ENCODE measurements at regions not wholly inside any gene's neighbourhood (a gene's known extent, or its start where the extent isn't known, plus 50 kb on each side); places are given as distances from the start of the nearest gene placed in this dataset.
"Not testable (repeated sequence)": the region's sequence is repeated elsewhere in the genome, so short reads cannot be mapped to it uniquely, and the experiment has no call there.

DNA sequence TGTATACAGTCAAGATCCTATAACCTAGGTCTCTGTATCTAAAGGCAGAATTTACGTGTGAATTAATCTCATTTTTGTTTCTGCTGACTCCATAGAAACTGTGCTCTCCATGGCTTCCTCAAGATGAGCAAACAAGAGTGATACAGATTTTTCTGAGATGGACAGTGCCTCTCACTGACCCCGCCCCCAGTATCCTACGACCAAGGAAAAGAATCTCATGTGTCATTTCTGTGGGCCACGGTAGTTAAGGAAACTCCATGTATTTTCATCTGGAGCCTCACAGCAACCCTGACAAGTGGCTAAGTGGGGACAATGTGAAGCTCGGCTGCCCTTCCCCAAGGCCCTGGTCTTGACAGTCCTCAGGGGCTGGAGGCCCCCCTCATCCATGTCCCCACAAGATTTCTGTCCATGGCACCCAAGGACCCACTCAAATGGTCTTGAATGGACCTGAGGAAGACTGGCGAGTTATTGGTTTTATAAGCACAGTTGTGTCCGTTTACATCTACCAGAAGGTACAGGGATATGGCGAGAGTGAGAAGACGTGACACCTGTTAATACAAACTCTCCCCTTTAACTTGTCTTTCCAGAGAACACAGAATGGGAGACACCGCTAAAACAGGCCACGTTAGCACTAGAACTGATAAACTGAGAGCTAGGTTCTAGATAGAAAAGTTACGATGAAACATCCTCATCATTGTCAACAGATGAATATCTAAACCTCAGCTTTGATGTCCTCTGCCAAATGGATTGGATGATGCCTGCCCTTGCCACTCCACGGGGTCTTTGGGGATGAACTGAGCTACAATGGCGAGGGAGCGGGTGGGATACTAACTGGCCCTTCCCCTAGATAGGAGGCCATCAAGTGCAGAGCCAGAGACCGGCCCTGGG, 108.4 kb upstream of the EGLN3 start:
- DNase-seq = no peak

DNA sequence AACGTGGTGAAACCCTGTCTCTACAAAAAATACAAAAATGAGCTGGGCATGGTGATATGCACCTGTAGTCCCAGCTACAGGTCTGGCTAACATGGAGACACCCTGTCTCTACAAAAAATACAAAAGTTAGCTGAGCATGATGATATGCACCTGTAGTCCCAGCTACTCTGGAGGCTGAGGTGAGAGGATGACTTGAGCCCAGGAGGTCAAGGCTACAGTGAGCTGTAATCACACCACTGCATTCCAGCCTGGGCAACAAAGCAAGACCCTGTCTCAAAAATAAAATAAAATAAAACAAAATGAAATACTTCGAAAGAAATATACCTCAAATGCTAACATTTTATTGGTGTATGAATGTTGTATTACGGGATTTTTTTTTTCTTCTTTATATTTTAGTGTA, 107.6 kb upstream of the EGLN3 start:
- DNase-seq = no peak

DNA sequence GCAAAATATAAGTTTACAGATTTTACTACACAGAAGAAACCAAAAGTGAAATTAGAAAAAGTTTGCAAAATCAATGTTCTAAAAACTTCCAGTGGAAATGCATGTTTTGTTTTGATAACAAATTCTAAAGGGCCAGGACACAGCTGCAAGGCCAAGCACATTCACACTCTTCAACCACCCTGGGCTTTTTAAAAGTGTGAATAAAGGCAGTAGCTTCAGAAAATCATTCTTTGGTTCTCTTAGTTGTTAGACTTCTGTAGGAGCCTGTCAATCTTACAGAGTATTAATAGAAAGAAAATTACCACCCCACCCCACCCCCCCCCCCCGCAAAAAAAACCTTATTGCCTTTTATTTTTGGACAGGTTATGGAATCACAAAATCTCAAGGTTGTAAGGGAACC, 105.2 kb upstream of the EGLN3 start:
- no peak for DNase-seq

DNA sequence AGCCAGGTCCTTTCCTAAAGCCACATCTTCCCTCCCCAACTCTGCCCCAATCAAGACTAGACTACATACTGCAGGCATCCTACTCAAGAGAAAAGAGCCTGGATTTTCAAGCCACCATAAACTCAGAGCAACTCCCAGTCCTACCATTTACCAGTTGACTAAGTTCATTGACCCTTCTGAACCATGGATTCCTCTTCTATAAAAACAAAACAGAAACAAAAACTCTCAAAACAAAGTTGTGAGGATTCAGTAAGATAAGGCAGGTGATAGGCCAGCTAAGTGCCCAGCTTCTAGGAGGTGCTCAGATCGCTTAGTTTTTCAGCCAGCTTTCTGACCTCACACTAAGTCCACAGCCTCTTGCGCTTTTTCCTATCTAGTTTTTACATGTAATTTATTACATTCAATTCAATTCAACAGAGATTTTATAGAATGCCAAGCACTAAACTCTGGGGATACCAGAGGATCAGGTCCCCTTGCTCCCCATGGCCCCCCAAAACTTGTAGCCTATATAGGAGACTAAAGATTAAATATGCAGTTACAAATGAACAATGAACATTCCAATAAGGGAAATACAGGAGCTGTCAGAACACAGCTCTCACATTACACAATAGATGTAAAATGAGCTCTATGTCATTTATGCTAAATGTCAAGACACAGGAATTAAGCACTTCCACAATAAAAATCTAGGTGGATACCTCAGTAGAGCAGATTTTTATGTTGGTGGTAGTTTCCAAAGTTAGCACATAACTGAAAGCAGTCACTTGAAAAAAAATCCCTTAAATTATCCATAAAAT, 104.5 kb upstream of the EGLN3 start:
- DNase-seq = no peak

DNA sequence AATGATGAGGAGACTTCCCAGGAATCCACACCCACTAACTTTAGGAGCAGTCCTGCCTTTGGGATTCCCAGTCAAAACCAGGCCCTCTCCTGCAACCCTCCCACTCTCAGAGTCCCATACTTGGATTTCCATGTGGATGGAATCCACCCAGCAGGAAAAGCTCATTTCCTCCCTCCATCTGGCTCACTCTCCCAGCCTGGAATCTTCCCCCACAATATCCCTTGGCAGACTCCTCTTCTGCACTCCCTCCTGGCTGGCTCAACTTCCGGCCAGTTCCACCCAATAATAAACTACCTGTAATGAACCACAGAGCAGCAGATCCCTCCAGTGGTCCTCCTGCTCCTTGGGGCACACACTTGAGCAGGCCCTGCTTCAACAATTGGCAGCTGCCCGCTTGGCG, 102.8 kb upstream of the EGLN3 start:
- DNase-seq = no peak

DNA sequence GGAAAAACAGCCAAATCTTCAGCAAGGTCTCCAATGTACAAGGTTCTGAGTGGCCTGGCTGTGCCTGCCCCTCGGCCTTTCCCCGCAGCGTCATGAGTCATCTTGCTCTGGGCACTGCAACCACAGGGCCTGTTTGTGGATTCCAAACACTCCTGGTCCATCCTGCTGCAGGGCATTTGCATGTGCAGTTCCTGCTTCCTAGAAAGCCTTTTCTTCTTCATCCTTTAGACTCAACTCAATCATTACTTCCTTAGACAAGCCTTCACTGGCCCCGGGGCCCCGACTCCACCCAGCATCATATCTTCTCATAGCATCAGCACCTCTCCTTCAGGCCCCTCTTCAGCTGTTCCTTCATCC, 101.8 kb upstream of the EGLN3 start:
- DNase-seq = no peak

DNA sequence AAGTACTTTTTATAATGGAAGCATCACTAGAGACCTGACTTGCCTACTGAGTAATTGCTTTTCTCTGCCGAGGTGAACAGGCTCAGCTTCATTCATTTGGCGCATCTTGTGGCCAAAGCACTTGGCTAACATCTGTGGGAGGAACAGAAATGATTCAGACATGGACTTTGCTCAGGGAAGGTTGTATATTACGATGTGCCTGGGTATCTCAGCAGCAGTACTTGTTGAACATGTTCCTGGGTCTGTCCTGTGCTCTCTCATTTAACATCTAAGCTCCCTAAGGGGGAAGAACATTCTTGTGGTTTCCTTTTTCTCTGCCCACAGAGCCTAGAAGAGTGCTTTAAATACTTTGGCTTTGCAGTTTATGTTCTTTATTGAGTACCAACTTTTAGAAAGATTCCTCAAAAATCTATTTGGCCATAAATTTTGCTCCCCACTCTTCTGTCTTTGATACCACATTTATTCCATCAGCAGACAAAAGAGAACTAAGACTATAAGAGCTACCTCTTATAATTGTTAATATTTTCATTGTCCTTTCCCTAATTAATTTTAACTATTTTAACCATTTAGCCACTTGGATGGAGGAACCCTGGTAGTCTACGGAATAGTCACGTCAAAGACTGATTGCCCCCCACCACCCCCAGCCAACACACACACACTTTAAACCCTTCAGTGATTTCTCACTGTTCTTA, 101.2 kb upstream of the EGLN3 start:
- no peak for DNase-seq

DNA sequence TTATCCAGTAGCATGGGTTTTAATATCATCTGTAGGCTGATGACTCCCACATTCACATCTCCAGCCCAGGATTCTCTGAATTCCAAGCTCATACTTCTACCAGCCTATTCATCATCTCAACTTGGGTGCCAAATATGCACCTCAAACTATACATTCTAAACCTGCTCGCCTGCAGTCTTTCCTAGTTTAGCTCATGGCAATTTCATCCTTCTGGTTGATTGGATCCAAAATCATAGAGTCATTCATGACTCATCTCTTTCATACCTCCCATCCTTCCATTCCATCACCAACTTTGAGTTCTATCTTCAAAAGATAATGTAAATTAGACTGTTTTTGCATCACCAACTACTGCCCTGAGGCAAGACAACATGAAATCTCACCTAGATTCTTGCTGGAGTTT, 99.7 kb upstream of the EGLN3 start:
- DNase-seq = no peak

DNA sequence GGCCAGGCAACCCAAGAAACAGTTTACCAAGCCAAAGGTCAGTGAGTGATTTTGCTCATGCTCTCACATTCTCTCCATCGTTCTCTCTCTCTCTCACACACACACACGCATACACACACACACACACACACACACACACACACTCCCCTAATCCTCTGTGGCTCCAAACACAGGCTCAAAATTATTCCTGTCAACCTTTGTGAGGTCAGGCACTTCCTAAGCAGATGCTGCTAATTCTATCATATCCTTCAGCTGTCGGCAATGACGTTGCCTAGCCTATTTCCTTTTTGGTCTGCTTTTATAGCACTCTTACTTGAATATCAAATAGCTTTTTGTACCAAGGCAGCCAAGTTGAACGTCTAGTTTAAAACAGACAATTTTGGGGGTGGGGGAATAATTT, 98.9 kb upstream of the EGLN3 start:
- DNase-seq = no peak

DNA sequence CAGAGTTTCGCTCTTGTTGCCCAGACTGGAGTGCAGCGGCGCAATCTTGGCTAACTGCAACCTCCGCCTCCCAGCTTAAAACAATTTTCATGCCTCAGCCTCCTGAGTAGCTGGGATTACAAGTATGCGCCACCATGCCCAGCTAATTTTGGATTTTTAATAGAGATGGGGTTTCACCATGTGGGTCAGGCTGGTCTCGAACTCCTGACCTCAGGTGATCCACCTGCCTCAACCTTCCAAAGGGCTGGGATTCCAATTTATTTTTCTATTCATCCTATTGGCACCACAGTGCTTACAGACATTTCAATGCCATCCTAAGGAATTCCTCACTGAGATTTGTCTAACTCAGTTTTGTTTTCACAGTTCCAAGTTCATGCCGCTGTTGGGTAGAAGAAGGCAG, 98.3 kb upstream of the EGLN3 start:
- not testable (repeated sequence) for DNase-seq

DNA sequence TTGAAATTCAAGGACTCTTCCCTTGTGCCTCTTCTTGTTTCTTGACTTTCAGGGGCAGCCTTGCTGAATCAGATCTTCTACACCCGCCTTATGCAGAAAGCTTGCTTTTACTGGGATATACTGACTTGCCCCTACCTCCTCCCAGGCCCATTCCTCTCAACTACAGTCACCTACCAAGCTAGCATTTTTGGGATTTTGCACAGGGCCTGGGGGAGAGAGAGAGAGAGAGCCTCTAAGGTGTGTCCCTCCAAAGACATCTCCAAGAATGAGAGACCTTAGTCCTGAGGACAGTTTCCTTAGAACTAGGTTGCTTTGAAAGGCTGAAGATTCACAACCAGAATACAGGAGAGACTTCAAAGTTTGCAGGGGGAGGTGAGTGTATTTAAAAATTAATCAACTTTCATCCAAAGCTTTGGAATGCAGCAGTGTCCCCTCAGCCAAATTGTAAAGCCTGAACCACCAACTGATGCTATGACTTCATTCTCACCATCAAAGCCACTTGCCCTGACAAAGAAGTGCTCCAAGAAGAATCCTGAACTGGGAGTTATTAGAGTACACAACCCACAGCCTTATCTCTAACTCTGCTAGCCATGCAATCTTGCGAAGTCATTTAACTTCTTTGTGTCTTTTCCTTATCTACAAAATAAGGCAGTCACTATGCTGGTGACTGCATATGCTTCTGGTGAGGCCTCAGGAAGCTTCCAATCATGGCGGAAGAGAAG, 96.1 kb upstream of the EGLN3 start:
- no peak for DNase-seq

DNA sequence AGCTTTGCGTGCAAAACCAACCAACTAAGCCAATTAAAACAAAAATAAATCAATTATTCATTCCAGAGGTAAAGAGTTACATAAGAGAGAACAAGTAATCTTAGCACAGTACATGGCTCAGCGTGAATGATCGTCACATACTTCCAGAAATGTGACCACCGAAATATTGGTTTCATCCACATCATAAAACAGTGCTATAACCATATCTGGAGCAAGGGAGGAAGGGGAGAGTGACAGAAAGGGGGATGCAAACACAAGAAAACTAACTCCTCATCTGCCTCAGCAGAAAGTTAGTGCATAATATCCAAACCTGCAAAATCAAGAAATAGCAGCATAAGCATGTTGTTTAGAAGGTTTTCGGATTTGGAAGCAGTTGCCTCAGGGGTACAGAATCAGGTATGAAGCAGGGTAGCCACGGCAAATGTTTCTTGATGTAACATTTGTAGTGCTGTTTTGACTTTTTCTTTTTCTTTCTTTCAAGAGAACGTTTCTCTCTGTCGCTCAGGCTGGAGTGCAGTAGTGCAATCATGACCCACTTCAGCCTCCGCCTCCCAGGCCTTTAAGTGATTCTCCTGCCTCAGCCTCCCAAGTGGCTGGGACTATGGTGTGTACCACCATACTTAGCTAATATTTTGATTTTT, 93.9 kb upstream of the EGLN3 start:
- DNase-seq = no peak

DNA sequence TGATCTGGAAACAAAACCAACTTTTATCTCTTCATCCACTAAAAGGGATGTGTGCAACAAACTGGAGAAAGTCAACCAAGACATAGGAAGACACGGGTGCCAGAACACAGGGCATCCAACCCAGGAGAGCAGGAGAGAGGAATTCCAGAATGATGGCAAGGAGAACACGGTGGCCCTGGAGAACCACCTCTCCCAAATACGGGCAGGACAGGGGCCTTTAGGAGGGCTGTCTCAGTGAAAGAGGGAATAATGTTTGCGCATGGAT, 93.4 kb upstream of the EGLN3 start:
- no peak for DNase-seq

DNA sequence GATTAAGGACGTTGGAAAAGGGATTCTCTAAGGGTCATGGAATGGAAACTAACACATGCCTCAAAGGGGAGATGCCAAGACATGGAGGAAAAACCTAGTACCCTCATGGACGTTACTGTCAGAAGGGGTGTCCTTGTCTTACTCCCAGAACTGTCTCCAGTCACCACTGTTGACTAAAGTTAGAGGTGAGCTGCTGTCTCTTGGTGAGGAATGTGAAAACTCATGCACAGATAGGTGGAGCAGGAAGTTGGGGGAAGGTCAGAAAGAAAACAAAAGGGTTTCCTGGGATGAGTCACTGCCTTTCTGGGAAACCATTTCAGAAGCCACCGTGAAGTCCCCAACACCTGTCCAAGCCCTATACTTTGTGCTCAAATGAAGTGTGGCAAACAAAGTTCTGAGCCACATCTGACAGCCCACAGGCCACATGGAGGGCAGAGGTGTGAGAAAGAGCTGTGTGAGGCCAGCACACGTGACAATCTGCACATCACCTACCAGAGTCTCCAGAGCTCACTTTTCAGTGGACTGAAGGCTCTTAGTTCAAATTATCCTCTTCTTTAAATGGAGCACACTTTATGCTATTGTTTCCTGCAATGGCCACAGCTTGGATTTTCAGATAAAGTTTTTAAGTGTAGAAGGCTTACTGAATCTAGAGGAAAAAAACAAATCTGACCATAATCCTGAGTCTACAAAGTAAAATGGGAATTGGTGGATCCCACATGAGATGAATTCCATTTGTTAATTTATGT, 92.9 kb upstream of the EGLN3 start:
- no peak for DNase-seq

DNA sequence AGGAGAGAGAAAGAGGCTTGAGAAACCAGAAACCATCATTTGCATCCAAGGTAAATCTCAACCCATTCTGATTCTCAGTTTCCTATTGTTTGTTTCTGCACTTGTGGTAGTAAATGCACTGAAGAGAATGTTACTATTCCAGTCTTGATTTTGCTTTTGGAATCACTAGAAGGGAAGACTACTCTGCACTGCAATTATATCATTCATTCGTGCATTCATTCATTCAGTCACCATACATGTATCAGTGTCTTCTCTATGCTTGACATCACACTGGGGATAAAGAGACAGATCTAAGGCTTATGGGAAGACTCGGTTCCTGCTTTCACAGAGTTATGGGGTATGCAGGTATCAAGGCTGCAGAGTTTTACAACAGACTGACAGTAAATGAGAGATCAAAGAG, 90.3 kb upstream of the EGLN3 start:
- no peak for DNase-seq

DNA sequence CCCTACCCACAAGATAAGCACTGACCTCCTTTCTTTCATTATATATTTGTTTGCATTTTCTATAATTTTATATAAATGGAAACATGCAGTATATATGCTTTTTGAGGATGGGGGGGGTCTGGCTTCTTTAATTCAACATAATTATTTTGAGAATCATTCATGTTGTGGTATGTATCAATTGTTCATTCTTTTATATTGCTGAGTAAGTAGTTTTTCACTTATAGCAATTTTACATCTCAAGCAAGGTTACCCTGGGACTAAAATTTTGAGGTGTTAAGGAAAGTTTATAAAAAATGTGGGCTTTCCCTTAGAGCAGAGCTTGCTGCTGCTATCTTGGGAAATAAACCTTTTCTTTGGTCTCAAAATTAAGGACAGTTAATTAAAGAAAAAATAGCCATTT, 89.9 kb upstream of the EGLN3 start:
- DNase-seq = no peak

DNA sequence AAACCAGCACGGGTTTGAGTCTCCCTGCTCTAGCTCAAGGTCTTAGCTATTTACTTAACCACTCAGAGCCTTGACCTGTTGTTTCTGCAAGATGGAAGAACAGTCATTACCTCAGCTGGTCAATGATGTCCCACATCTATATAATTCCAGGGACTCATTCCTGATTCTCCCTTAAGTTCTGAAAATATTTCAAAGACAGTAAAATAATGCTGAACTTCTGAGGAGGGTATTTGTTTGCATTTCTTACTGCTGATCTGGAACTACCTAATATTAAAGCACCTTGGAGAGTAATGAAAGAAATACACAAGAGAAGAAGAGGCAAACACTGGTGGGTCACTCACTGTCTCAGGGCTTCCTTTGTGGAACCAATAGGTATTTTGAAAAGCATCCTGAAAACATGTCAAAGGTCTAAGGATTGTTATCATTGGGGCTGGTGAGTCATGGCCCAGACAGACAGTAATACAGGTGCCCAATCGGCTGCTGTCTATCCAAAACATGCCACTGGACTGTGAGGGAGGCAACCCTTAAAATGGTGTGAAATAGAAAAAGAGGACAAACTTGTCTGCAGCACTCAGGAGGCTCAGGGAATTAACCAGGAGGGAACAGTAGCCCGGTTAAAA, 88.7 kb upstream of the EGLN3 start:
- no peak for DNase-seq

DNA sequence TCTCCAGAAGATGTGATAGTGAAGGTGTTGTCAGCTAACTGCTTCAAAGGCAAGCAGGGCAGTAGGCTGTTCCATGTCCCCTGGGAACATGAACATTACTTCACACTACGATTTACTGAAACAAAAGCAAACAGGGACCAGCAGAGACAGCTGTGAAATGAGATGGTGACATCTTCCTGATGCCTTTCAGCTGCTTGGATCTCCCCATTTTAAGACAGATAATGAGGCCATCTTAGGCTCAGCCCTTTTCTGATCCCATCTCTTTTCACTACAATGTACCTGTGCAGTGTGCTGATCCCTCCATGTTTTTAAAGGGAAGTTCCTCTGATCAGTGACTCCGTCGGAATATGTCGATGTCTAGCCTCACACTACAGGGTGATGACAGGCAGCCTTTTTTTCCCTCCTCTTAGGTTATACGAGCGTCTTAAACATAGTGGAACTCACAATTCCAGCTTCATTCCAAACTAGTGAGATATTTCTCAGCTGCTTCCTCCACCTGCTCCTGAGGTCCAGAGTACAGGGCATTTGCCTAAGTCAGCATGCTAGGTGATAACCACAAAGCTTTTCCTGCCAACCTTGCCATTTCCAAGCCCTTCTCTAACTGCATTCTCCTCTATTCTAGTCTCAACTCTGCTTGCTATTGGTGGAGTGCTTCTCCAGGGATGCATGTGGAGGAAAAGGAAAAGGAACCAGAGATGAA, 87.6 kb upstream of the EGLN3 start:
- no peak for DNase-seq

DNA sequence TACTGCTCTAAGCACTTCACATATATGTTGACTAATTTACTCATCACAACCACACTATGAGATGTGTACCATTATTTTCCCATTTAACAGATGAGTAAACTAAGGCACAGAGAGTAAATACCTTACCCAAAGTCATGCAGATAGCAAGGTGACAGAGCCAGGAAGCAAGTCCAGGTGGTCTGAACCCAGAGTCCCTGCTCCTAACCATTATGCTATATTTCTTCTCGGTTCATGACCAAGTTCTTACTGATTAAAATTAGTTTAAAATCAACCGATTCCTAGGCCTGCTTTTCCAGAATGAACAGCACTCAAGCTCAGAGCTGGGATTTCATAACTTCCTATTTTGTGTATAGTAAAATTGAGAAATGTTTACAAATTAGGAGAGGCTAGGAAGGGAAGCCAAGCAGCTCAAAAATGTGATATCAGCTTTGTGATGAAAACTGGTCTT, 85.5 kb upstream of the EGLN3 start:
- no peak for DNase-seq

DNA sequence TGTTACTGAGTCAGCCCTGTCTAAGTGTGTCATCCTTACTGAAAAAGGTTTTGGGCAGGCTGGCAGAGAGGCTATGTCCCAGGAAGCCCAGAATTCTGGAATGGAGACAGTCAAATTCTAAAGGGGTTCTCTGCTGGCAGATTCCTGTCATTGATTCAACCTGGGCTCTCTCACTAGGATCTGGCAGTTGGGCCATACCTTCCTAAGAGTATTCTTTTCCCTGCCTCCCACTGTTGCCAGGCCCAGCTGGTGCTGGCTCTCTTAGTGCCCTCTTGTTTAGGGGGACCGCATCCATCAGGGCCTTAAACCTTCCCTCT, 85.0 kb upstream of the EGLN3 start:
- DNase-seq = no peak
